HG03045 (cell line): ENCODE measurements at regions not wholly inside any gene's neighbourhood (a gene's known extent, or its start where the extent isn't known, plus 50 kb on each side); places are given as distances from the start of the nearest gene placed in this dataset.

ENCODE experiments used
- ATAC-seq: cut with Tn5 transposase; IDR thresholded peaks from one replicate; pipeline ENCODE4 v1.9.1; 2021; ENCODE audit warnings: mild to moderate bottlenecking, moderate library complexity; ENCODE audit not compliant: unreplicated experiment

DNA sequence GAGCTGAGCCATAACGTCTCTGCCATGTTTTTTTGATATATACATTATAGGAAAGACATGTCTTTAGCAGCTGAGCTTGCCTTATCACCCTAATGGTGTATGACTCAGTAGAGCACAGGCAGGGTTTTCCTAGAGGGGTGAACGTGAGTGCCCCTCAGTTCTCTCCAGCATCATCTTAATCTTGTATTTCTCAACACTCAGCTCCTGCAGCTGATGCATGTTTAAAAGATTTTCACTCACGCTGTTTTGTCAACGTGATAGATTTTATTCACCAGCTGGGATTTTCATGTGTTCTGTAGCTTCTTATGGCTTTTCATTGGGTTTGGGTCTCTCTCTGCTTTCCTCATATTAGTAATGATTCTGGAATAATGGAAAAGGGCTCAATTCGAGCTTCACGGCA, 186.0 kb upstream of the PMFBP1 start:
- ATAC-seq, result no peak

DNA sequence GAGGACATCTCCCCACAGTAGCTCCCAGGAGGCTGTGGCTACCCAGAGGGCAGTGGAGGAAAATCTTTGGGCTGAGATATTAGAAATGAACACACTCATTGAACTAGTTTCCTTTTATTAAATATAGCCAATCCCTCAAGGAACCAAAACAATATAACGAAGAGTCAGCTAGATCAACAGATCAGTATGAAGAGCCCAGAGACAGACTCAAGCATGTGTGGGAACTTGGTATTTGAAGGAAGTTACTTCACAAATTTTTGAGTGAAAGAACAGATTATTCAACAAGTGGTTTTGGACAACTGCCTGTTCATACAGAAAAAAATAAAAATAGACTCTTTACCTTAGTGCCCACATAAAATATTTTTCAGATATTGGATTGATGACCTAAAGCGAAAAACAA, 183.6 kb upstream of the PMFBP1 start:
- ATAC-seq, result no peak

DNA sequence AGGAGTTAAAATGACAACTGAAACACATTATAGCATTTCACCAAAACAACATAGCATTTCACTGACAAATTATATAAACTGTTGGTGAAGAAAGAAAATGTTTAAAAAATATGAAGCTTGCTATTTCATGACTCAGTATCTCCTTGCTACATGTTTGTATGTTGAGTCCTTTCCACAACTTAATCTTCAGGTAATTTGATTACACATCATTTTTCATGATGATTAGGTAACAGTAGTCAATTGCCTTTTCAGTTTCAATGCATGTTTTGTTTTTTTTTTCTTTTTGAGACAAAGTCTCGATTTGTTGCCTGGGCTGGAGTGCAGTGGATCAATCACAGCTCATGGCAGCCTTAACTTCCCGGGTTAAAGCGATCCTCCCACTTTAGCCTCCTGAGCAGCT, 177.8 kb upstream of the PMFBP1 start:
- no peak for ATAC-seq

DNA sequence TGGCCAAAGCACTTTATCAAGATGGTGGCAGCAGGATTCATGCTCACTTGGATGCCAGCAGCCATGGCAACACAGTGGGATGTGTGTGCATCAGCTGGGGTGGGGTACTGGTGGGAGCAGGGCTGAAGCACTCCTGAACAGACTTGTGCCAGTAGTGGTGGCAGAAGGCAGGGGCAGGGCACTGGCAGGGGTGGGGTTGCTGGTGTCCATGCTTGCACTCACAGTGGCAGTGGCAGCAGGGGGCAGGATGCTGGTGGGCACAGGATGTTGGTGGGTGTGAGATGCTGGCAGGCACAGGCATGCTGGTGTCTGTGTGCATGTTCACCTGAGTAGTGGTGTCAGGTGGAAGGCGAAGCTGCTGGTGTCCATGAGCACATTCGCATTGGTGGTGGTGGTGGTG, 161.0 kb upstream of the PMFBP1 start:
- no peak for ATAC-seq

DNA sequence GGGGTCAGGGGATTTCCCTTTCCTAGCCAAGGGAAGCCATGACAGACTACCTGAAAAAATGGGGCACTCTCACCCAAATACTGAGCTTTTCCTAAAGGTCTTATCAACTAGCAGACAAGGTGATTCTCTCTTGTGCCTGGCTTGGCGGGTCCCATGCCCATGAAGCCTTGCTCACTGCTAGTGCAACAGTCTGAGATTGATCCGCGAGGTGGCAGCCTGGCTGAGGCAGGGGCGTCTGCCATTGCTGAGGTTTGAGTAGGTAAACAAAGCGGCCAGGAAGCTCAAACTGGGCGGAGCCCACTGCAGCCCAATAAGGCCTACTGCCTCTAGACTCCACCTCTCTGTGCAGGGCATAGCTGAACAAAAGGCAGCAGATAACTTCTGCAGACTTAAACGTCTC, 152.6 kb upstream of the PMFBP1 start:
- ATAC-seq, result no peak

DNA sequence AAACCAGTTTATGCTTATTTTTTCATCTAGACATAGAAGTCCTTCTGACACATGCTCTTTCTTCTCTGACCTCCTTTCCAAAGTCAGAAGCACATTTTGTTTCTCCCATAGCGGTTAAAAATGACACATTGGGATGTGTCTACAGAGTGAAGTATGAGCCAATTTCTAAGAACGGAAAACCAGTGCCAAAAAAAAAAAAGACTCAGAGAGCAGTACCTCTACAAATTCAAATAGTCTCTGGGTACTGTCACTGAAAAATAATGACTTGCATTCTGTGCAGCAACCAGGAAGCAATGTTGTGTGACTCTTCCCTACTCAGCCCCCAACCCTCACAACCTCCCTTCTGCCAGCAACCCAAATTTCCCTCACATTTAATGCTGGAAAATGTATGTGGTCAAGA, 145.5 kb upstream of the PMFBP1 start:
- no peak for ATAC-seq

DNA sequence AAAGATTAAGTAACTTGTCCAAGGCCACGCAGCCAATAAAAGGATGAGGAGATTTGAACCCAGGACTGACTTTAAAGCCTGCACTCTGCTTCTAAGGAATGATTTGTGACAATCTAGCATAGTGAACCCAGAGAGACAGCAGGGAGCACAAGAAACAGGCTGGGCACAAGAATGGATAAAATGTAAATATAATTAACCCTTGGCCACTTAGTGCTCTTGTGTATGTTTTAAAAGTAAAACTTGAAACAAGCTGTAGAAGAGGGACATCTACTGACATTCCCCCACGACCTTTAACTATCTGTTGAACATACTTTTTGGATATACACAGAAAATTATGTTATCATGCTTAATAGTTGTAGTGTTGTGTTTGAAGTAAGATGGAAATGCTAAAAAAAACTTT, 141.9 kb upstream of the PMFBP1 start:
- no peak for ATAC-seq

DNA sequence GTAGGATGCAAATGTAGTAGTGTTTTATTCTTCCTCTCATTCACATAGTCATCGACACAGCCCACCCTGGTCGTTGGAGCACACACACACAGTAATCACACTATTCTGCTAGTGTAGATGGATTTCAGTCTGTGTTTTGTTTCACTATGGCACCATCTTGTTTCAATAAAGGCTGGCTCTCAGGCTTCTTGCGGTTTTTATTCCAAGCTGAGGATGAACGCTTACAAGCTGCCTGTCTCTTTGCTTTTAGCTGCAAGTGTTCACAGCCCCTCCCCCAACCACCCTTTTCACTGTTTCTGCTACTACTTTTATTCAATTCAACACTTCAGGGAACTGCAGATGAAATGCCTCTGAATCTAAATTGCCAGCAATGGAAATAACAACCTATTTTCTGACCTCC, 140.9 kb upstream of the PMFBP1 start:
- ATAC-seq, result no peak

DNA sequence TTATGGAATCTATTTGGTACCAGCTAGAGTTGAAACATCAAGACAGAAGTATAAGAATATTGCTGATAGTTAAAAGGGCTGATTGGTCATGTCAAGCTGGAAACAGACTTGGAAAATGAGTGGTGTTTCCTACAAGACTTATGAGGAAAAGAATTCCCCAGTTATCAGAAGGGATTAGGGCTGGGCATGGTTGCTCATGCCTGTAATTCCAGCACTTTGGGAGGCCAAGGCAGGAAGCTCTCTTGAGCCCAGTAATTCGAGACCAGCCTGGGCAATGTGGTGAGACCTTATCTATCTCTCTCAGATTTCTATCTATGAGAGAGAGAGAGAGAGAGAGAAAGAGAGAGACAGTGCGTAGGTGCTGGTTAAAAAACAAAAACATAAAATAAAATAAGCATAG, 139.5 kb upstream of the PMFBP1 start:
- no peak for ATAC-seq

DNA sequence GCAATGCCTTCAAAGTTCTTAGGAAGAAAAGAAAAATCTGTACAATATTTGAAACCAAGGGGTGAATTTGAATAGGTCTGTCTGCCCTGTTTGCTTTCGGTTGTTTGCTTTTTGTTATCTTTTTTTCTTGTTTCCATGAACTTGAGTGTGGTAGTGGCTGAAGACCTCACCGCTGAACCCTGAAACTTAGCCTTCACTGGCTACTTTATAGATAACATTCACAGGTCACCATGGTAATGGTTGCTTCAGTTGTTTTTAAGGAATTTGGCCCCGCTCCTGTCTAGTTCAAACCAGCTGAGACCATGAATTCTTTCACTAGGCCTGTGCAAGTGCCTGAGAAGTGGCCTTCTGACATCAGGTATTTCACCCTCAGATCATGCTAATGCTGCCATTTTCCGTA, 137.0 kb upstream of the PMFBP1 start:
- no peak for ATAC-seq

DNA sequence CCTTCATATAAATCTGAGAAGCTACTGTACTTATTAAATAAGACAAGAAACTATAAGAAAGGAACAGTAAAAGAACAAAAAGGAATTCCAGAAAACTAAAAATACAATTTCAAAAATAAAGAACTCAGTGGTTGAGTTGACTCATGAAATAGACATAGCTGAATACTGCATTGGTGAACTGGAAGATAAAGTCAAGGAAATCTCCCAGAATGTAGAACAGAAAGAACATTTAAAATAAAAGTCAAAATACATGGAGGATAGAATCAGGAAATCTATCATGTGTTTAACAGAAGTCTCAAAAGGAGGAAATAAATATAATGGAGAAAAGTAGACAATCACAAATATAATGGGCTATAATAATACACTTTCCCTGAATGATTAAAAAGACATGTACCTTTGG, 136.4 kb upstream of the PMFBP1 start:
- ATAC-seq, result no peak

DNA sequence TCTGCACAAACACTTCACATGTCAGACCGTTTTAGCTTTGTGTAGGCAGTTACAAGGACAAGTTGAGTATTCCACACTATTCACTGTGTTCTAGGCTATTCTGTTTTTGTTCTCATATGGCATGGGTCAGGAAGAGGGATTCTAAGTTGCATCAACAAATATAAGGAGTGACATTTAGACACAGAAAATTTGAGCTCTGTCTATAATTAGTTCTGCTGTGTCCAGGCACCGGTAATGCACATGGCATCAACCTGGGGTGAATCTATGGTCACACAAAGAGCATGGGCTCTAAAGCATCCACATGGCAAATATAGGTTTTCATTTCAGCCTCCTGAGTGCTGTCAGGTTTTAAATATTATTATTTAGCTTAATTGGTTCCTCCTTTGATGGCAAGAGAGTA, 130.4 kb upstream of the PMFBP1 start:
- ATAC-seq, result no peak

DNA sequence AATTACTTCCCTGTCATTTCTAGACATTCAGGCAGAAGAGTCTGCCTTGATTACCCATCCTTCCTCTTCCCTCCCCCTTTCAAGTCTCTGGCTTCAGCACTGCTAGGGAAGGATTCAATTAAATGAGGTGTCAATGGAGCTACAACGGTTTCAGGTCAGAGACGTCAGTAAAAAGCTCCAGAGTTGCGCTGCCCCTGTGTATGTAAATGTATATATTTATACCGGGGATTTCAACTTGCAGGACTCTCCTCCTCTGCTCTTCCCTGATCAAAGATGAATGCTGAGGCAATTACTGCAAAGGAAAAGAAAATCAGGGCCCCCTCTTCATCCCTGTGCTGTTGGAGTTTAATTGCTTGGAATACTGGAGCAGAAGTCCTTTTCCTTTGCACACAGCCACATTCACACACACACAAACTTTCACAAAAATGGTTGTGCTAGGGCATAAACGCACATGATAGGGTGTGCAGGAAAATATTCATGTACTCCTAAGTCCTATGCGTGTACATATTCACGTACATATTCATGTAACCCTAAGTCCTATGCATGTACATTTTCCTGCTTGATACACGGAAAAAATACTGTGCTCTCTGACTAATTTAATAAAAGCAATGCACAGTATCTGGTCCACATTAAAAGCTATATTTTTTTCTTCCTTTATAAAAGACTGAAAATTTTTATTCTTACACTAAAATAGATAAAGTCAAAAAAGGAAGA, 129.7 kb upstream of the PMFBP1 start:
- ATAC-seq, result no peak

DNA sequence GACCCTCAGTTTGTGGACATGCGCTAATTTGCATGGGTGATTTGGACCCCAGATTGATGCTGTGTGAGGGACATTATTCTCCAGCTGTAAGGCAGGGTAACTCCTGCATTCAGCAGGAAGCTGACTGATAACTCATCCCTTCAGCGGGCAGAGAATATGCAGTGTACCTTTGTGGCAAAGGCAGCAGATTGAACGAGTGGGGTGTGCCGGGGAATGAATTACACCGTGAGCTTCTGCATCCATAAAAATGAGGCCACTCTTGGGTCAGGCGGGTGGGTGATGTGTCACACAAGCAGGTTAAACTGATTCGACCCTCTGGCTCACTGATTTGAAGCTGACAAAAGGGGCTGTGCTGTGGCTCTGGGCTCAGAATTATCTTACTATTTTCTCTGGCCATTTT, 128.9 kb upstream of the PMFBP1 start:
- no peak for ATAC-seq

DNA sequence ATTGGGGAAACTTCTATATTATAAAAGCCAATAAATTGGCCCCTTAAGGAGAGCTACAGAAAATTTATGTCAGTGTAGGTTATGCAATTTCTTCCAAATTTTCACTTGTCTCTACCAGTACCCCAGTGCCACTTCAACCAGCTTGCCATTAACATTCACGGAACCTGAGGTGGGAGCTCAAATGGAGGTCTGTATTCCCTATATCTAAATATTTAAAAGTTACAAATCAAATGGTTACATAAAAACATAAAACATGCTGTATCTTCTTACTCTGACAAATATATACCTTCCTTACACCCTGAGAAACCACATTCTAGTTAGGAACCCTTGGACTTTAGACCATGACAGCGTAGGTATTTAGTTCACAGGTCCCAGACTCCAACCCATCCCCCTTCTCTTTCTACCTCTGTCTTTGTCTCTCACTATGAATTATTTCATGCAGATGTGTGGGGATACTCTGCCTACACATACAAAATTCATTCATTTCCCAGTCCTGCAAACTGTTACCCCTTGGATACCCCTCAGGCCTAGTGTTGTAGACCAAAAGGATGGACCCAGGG, 127.8 kb upstream of the PMFBP1 start:
- ATAC-seq, result no peak

DNA sequence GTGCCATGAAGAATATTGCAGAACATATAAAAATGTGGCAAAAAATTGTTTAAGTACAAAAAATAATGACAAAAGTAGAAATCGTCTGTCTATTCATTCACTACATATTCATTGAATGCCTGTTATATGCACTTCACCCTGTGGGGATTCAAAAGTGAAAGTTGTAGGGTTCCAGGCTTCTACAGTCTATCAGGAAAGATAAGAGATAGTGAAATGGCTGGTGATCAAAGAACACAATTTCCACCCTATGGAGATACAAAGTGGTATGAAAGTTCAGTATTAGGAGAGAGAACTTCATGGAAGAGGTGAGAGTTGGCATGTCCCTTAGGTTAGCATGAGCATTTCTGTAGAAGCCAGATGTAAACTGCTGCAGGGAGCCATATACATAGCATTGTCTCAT, 127.0 kb upstream of the PMFBP1 start:
- no peak for ATAC-seq

DNA sequence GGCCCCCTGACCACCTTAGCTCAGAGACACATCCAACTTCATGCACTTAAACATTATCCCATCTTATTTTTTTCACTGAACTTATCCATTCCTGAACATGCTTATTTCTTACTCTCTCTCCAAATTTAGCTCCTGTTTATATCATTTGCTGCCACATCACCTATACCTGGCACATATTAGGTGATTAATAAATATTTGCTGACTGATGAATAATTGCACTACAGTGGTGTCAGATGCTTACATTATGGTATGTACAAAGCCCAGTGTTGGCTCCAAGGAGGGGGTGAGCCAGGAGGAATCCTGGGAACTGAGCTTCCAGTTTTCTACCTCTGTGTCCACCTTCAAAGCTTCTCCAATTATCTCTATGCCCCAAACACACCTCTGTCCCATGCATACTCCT, 124.0 kb upstream of the PMFBP1 start:
- no peak for ATAC-seq

DNA sequence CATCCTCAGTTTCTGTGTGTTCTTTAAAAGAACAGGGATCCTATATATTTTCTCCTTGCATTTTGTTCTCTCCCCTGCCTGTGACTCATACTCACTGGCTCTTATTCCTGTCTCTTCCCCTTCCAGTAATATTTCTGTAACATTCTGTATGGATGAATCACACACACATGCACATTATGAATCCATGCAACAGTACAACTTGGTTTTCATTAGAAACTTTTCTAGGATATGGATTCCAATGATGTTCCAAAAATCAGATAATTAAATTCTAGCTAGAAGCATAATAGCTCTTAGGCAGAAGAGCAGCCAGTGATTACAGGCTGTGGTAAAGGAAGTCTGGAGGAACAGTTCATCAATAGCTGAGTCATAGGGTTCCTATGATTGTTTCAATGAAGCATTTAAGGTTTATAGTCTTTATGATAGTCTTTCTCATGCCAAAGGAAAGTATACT, 119.6 kb upstream of the PMFBP1 start:
- no peak for ATAC-seq

DNA sequence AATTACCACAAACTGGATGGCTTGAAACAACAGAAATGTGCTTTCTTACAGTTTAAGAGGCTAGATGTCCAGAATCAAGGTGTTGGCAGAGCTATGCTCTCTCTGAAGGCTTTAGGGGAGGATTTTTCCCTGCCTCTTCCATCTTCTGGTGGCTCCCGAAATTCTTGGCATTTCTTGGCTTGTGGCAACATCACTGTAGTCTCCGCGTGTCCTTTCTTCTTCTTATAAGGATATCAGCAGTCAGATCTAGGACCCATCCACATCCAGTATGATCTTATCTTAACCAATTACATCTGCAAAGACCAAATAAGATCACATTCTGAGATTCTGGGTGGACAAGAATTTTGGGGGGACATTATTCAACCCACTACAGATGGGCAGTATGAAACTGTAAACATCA, 119.2 kb upstream of the PMFBP1 start:
- no peak for ATAC-seq

DNA sequence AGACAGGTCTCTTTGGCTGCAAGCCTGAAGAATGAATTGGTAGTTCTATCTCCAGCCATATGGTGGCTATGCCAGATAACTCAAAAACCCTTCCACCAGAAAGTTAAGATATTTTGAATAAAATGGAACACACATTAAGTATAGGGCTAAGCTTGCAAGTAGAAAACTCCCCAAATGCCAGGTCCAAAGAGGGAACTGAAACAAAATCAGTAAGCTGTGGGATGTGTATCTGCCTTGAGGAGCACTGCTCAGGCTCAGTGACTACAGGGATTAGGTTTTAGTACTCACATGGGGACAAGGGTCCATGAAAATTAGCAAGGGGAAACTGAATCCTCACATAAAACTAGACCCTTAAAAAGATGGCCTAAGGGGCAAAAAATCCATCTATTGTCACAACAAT, 115.7 kb upstream of the PMFBP1 start:
- no peak for ATAC-seq

DNA sequence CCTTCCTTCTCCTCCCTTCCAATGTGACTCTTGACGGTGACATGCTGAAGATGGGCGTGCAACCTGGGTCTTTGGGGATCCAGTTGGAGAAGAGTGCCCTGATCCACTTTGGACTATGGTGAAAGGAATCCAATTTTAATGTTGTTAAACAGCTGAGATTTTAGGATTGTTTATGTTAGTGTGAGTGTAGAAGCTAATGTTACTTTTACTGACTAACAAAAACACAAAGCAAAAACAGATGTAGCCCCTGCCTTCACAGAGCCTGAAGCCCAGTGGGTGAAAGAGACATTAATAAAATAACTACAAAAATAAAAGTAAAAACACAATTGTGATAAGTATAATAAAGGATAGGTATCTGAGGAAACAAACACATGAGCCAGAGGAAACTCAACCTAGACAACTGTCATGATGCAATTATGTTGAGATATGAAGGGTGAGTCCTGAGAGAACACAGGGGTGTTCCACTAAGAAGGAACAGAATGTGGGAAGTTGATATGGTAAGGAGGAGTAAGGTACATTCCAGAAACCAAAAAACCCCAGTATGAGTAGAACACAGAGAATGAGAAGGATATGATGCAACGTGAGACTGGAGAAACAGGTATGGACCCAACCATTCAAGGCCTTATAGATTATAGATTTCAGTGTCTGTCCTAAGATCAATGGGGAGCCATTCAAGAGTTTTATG, 115.1 kb upstream of the PMFBP1 start:
- ATAC-seq, result no peak

DNA sequence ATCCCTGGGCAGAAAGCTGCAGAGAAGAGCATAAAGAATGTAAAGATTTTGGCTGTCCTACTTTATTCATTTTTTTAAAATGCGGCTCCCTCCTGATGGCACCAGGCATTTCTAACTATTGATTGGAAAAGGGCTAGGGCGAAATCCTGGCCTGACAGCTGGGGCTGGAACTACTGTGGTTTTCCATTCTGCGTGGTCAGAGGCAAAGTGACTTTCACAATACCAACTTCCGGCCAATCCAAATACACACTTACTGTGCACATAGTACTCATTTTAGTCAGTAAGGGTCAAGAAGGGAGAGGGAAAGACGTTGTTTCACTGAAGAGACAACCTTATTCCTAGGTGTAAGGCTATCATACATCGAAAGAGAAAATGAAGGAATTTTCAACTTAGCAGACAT, 113.8 kb upstream of the PMFBP1 start:
- ATAC-seq, result no peak

DNA sequence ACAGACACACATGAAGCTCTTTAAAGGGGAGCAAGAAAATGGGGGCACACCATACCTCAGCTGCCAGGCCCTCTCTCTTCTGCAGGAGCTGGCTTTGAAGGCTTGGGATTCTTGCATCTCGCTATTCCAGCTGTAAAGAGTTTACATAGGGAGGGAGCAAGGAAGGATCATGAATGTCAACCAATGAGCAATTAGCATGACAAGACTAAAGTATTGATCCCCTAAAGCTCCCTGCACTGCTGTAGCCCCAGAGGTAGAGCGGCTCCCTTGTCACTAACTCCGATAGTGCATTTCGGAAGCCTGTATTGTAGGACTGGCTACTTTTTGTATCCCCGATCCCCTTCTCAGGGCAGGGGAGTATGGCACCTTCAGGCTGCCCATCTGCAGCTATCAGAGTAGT, 113.4 kb upstream of the PMFBP1 start:
- ATAC-seq, result no peak
